NCI-H1105 (cell line): ENCODE measurements at regions not wholly inside any gene's neighbourhood (a gene's known extent, or its start where the extent isn't known, plus 50 kb on each side); places are given as distances from the start of the nearest gene placed in this dataset.
"Not testable (repeated sequence)": the region's sequence is repeated elsewhere in the genome, so short reads cannot be mapped to it uniquely, and the experiment has no call there.

Experiments
- DNase-seq: peaks from one replicate; lab custom pipeline; 2025; lab: John Stamatoyannopoulos, UW

DNA sequence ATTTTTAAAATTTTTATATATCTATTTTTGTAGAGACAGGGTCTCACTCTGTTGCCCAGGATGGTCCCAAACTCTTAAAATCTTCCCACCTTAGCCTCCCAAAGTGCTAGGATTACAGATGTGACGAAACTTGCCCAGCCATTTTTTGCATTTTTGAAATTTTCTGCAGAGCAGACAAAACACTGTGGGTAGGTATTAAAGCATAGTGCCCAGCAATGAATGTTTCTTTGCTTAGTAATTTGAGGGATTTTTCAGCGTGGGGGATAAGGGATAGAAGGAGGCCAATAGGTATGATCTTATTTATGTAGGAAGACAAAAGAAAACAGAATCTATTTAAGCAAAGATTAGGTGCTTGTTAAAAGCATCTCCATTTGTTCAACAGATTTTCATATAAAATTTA is 446.8 kb upstream of the DPH6 start:
- no peak for DNase-seq

DNA sequence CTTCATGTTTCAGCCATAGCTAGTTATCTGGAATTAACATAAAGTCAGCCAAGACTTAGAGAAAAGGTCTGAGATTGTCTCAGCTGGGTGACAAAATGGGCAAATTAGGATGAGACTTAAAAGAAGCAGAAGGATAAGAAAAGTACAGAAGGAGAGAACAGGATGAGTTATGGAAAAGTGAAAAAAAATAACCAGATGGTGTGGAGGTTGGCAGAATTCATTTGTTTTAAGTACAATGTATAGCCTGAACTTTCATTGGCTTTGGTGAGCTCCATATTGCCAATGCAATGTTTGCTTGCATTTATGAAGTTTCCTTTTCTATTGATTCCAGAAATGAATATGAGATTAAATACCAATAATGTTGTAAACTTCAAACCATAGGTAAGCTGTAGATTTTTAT is 447.2 kb upstream of the DPH6 start:
- no peak for DNase-seq

DNA sequence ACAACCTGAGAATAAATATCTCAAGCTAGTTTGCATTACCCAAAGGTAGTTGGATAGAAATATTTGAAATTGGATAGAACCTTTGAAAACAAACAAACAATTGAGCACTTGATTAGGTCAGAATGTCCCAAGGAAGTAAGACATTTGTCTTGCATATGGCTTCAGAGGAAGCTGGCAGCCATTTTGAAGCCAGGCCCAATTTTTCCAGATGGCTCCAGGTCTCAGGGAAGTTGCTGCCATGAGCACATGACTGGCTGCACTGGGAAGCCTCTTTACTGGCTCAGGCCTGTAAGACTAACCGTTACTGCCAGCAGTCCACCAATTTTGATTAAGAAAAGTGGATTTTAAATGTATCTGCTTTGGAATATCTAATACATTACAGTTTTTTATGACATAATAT is 448.9 kb upstream of the DPH6 start:
- no peak for DNase-seq

DNA sequence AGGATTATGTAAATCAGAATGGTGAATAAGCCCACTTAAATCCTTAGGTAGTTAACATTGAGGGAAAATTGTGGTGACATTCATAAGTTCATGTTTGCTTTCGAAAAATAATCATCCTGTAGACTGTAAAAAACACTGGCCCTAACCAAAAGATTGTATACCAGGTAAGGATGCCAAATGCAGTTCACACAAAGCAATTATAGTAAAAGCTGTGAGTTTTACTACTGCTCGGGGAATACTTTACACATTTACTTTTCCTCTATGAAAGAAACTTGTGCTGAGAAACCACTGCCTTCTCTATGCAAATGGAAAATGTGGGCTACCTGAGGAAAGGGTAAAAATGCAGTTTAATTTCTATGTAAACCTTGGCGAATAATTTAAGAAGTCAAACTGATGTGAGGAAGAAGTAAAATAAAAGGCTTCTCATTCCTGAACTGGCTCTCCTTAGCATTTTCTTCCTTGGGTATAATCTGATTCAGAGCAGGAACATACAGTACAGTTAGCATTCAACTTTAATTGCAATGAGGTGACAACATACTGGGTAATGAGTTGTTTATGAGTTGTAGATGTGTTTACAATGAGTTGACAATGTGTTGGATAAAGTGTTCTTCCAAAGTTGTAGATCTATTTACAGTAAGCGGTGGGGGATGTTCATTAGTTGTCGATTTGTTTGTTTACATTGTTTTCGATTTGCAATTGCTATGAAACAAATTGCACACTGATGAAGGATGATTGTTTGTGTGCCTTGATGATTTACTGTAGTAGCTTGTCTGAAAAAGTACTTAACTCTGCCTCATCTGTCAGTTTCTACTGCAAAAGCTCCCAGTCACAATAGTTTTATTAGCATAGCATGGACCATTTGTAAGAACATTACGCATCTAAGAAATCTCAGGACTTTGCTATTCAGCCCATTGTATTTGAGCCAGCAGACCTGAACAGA is 453.0 kb upstream of the DPH6 start:
- no peak for DNase-seq

DNA sequence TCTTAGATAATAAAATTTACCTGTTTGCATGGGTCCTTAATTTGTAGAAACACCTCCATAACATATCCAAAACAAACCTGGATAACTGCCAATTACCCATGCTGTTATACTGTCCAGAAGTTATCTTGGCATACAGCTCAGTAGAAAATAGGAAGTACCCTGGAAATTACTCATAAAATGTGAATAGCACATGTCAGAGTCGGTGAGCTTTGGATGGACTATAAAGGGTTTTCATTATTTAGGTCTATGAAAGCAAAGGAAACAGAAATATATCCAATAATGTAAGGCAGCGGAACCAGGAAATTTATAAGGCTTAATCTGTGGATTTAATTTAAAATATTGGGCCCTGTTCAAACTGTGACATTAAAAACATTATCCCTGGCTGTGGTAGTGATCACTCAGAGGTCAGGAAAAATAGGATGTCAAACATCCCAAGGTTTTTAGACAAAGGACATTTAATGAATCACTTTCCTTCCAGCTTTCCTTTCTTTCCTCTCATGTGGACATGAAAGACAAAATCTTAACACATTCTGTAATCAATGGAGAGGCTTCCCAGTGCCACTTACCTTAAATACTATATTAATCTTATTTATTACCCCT is 459.0 kb upstream of the DPH6 start:
- DNase-seq = peak; percentile 12

DNA sequence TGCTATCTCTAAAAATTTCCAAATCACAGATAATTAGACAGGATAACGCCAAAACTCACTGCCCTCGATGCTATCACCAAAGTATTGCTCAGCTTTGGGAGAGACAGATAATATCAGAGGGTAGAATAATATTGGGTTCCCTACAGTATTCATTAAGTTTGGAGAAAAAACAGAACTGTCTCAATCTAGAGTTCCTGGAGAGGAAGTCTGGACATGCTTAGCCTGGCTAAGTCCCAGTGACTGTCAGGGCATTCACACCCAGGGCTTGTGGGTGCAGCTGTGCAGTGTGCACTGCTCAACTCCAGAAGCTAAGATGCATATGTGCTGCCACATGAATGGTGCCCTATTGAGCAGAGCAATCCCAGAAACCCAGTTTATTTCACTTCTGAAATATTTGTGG is 459.6 kb upstream of the DPH6 start:
- DNase-seq = no peak

DNA sequence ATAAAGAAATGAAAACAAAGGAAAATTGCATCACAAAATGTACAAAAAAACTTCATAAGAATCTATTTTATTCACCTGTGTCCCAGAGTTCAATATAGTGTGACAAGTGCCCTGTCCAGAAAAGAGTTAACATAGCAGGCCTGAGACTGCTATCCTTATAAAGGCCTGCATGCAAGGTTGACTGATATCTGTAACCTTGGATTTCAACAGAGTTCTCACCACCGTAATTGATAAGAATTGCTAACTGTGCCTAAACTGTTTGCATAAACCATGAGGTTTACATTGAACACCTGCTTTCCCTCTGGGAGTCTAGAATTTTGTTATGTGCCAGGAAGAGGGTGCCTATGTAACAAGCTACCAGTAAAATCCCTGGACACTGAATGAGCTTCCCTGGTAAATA is 461.7 kb upstream of the DPH6 start:
- DNase-seq = no peak

DNA sequence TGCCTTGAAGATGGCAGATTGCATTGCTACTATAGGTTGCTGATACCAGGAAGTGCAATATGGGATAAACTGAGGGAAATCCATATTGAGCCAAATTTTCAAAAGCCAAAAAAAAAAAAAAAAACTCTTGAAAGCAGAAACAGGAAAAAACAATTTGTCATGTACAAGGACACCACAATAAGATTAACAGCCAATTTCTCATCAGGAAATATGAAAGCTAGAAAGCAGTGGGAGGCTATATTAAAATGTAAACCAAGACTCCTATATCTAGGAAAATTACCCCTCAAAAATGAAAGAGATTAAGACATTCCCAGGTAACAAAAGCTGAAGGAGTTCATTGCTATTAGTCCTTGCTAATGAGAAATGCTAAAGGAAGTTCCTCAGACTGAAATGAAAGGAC is 462.8 kb upstream of the DPH6 start:
- DNase-seq = no peak

DNA sequence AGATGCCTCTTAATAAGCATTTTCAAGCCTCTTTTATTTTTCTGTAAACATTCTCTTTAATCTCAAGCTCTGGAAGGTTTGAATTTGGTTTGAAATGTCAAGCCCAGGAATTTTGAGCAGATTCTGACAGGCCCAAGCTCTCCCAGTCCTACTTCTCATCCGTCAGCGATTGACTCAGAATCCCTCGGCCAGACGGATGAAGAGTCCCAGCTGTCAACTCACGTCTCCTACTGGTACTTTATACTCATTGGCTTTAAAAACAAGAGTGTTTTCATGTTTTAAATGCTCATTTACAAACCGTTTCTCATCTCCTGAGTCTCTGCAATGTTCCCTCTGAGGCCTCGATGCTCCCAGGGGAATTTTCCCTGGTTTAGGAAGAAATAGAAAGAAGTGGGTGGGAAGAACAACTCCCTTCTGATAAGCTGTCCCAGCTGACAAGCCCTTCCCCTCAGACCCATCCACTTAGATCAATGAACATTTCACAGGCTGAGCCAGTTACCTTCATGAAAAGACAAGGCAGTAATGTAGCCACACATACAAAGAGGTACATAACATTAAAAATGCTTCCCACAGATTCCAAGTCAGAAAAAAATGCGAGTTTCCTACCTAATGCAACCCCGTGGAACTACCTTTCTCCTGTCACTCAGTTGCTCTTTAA is 478.2 kb upstream of the DPH6 start:
- no peak for DNase-seq

DNA sequence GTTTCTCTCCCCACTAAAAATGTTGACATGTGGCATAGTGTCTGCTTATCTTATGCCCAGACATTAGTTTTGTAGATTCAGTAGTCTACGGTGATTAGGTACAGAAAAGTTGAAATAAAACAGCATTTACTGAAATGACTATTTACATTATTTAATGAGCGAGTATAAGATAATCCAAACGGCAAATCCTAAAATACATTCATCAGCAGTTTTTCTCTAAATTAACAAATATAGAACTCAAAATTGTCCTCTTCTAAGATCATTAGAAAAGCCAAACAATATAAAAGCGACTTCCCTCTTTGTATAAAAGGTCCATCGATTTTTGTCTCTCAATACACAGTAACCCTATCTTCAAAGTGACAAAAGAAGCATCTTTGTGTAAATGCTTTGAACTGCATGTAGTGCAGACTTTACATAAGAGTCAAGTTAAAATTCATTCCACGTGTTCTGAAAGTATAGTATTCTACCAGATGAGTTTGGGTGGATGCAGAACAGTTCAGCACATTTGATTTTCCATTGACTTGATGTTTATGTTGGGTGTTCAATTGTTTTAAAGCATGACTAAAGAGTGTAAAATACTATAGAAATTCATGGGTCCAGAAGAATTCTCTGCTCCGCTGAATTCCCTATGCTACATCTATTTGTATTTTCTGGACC is 480.8 kb upstream of the DPH6 start:
- no peak for DNase-seq

DNA sequence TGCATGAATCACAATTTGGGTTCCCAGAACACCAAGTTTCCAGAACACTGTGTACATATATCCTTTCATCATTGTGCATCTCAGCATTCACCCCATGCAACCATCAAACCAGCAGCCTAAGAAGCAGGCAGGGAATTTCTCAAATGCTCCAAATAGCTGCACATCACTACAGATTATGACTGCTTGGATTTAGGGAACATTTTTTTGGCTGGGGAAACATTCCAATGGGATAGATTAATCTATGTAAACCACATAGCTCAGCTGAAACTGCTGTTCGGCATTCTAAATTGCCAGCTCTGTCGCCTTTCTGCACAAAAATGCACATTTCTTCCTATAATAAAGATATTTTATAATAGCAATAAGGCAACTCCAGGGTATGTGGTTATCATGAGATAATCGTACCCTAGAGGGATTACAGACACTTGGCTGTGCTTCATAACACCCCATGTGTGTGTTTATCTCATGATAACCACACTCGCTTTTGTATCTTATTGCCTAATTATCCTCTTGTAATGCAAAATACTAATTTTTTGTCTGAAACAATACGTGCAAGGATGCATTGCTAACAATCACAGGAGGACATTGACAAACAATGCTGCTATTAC is 483.7 kb upstream of the DPH6 start:
- no peak for DNase-seq

DNA sequence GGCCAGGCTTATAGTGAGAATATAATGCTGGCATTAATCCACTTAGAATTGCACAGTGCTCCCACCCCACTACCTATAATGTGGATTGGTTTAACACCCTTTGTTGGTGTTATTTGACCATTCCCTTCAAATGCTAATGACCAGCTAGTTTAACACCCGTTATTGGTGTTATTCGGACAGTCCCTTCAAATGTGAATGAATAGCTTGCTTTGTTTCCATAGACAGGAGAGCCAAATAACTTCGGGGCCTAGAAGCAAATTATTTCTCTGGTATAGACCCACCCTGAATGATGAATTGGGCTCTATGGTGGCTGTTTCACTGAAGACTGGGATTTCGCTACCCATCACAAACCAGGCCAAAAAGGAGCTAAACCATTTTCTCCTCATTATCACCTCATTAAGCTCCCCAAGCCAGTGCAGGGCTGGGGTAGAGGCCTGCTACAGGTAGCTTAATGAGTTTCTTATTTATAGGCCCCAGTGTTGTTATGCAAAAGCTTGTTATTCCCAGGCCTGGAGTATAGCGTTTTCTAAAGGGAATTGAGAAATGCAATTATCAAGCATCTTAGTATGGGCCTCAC is 494.1 kb upstream of the DPH6 start:
- no peak for DNase-seq

DNA sequence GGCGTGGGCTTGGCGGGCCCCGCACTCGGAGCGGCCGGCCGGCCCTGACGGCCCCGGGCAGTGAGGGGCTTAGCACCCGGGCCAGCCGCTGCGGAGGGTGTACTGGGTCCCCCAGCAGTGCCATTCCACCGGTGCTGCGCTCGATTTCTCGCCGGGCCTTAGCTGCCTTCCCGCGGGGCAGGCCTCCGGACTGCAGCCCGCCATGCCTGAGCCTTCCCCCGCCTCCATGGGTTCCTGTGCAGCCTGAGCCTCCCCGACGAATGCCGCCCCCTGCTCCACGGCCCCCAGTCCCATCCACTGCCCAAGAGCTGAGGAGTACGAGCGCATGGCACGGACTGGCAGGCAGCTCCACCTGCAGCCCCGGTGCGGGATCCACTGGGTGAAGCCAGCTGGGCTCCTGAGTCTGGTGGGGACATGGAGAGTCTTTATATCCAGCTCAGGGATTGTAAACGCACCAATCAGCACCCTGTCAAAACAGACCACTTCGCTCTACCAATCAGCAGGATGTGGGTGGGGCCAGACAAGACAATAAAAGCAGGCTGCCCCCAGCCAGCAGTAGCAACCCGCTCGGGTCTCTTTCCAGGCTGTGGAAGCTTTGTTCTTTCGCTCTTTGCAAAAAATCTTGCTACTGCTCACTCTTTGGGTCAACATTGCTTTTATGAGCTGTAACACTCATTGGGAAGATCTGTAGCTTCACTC is 501.2 kb upstream of the DPH6 start:
- not testable (repeated sequence) for DNase-seq

DNA sequence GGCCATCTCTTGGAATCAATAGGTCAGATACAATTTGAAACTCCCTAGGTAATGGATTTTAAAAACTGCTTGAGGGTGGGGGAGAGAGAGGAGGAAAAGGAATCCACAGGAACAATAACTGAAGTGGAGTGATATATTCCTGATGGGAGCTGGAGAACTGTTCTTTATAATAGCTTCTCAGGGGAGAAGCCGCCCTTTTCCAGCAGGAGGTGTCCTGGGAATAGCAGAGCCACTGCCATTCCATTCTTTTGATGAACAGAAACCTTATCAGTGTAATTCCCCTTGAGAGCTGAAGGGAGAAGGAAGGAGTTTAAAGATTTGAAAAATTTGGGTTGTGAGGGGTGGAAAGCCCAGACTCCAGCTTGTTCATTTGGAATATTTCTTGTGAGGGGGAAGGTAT is 504.9 kb upstream of the DPH6 start:
- DNase-seq = no peak

DNA sequence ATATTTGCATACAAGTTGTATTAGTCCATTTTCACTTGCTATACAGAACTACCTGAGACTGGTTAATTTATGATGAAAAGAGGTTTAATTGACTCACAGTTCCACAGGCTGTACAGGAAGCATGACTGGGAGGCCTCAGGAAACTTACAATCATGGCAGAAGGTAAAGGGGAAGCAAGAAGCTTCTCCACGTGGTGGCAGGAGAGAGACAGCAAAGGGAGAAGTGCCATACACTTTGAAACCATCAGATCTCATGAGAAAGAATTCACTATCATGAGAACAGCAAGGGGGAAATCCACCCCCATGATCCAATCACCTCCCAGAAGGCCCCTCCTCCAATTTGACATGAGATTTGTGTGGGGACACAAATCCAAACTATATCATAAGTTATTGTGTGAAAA is 506.7 kb upstream of the DPH6 start:
- not testable (repeated sequence) for DNase-seq

DNA sequence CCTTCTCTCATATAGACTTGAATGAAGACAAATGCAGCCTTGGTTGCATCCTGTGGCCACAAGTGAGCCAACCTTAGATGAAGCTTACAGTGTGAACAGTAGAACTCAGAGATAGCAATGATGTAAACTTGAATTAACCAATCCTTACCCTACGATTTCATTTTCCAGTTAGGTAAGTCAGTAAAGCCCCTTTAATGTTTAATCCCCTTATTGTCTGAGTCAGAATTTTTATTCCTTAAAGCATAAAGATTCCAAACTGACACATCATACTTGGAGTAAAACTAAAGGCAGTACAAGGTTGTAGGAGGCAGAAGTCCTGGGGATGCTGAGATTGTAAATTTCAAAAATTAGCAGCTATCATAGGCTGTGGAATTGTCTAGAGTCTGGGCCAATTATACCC is 507.8 kb upstream of the DPH6 start:
- DNase-seq = no peak

DNA sequence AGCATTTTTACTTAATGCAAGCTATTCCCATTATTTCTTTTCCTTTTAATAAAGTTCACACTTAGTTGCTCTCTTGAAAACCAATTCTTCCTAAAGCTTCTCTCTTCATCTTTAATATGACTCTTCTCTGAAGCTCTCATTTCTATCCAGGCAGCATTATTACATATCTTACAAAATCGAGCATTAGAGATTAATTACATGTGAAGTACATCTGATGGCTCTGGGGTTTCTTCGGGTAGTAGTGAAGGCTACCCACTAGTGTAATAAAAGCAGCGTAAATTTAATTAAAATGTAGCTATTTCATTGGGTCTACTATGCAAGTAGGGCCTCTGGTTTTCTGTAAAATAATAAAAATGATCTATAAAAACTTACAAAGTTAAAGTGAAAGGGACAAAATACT is 513.6 kb upstream of the DPH6 start:
- no peak for DNase-seq

DNA sequence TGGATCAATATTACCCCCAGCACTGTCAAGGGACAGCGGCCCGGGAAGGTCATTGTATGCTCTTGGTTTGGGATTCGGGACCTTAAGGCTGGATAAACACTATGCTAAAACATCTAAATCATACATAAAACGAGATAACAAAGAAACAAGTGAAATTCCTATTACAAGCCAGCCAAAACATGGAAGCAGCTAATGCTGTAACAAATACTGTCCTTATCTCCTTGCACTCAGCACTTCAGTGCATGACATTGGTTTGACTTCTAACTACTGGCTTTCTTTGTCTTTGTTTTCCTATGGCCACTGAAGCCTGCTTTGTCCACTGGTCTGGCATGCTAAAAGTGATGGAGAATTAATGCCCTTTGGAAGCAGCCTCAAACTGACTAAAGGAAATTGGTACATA is 516.4 kb upstream of the DPH6 start:
- no peak for DNase-seq

DNA sequence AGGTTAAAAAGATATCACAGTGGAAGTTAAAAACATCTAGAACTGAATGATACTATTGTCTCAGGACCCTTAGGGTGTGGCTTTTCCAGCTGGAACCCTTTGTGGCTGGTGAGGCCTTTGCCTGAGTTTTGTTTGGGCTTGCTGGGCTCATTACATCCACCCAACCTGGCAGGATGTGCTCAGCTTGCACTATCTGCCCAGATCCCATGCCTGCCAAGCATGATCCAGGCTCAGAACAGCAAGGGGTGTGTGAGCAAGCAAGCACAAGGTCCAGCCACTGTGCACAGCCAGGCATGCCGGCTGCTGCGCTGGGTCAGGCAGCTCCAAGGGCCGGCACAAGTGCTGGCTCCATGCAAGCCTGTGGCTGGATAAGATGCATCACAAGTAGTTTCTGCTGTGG is 512.7 kb upstream of the CDIN1 start:
- no peak for DNase-seq

DNA sequence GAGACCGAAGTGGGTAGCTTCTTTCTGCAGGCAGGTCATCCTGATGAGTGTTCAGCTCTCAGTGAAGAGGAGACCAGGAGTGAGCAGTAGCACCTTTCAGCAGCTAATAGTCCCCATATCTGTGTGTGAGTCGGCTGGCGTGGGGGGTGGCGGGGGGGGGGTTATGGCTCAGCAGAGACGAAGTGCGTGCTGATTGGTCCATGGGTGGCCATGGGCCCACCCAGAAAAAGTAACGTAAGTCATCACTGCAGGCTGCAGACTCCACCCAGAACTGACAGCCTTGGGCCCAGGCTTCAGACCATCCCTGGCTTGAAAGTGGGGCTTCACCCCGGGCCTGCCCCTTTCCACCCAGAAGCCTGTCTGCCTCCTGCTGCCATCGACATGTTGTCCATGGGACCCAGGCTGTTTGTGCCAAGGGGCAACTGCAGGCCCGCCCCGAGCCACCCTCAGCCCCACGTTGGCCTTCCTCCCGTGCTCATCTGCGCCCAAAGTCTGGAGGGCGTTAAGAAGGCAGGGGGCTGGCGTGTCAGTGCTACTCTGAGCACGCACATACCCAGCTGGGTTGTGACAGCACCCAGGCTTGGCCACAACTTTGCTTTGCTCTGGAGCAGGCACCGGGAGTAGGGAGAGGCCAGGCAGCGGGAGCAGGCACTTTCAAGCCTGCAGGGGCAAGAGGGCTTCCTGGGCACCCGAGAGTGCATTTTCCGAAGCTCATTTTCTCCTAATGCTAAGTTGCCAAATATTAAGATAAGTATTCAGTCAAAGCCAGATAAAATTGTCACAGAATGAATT is 511.7 kb upstream of the CDIN1 start:
- DNase-seq = no peak
